ENCODE measurements at regions not wholly inside any gene's neighbourhood (a gene's known extent, or its start where the extent isn't known, plus 50 kb on each side); places are given as distances from the start of the nearest gene placed in this dataset.

- no peak overlapping the region for H3K27ac ChIP-seq
- no peaks in the 10 kb centered on the region for H3K9me3 ChIP-seq
- H3K4me3 ChIP-seq, result no peak overlapping the region
- intact Hi-C loops (cut with DNase I), result no loop called here
- no peaks in the 10 kb centered on the region for H3K27me3 ChIP-seq
- no peak for ATAC-seq
- H3K36me3 ChIP-seq, result no peaks in the 10 kb centered on the region
- FAIRE-seq, result no peak
- 72 to 74% methylated on average over 13 of the region's 13 CpGs for WGBS, 2 donors
- H3K4me1 ChIP-seq, result no peaks in the 10 kb centered on the region
- TF ChIP-seq, protein P1, sequence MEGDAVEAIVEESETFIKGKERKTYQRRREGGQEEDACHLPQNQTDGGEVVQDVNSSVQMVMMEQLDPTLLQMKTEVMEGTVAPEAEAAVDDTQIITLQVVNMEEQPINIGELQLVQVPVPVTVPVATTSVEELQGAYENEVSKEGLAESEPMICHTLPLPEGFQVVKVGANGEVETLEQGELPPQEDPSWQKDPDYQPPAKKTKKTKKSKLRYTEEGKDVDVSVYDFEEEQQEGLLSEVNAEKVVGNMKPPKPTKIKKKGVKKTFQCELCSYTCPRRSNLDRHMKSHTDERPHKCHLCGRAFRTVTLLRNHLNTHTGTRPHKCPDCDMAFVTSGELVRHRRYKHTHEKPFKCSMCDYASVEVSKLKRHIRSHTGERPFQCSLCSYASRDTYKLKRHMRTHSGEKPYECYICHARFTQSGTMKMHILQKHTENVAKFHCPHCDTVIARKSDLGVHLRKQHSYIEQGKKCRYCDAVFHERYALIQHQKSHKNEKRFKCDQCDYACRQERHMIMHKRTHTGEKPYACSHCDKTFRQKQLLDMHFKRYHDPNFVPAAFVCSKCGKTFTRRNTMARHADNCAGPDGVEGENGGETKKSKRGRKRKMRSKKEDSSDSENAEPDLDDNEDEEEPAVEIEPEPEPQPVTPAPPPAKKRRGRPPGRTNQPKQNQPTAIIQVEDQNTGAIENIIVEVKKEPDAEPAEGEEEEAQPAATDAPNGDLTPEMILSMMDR (IDR thresholded peaks at IDR 0.05), result no peak
- DNase-seq, result no peak
Measured at GRCh38 chr7:67713451-67714056, 716.9 kb downstream of the TYW1 start.

DNA sequence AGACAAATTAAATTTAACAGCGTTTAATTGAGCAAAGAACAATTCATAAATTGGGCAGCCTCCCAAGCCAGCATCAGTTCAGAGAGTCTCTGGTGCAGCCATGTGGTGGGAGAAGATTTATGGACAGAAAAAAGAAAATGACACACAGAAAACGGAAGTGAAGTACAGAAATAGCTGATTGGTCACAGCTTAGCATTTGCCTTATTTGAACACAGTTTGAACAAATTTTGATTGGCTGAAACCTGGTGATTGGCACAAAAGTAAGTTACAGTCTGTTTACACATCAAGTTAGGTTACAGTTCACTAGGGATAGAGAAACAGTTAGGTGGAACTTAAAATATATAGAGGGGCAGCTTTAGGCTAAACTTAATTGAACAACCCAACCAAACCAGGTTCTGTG lies 720.1 kb downstream of the TYW1 start:
- Histone ChIP-seq H3K9me3 (no peaks in the 10 kb centered on the region), H3K4me3 (no peak overlapping the region), H3K27me3 (no peaks in the 10 kb centered on the region), H3K27ac (no peak overlapping the region), H3K36me3 (no peaks in the 10 kb centered on the region), H3K4me1 (no peaks in the 10 kb centered on the region)
- WGBS, 2 donors, result 47 to 52% methylated on average over 2 of the region's 2 CpGs
- TF ChIP-seq, protein P1 (IDR thresholded peaks at IDR 0.05), result no peak
- intact Hi-C loops (cut with DNase I), result no loop called here
- no peak for DNase-seq
- ATAC-seq, result no peak
- FAIRE-seq, result no peak

DNA sequence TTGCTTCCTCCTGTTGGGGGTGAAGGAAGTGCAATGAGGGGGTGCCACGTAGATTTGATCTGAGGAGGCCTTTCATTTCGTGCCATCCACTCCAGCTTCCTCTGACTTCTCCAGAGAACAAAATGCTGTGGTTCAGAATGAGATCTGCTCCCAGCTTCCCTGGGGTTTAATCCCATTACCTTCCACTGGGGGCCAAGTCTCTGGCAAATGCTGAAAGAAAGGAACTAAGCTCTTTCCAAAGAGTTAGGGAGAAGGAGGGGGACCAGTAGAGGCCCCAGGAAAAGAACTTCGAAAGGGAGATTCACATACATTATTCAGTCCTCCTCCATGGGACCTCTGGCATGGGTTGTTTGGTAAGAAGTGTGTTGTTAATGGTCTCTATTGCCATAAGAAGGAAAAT lies 727.0 kb downstream of the TYW1 start:
- DNase-seq (no peak), ATAC-seq (no peak), FAIRE-seq (no peak)
- H3K4me1 ChIP-seq, result no peaks in the 10 kb centered on the region
- TF ChIP-seq, protein P1 (IDR thresholded peaks at IDR 0.05), result no peak
- no peak overlapping the region for H3K4me3 ChIP-seq
- no peaks in the 10 kb centered on the region for H3K9me3 ChIP-seq
- intact Hi-C loops (cut with DNase I), result no loop called here
- WGBS, 2 donors, result 34 to 35% methylated on average over 3 of the region's 3 CpGs
- H3K27ac ChIP-seq, result no peak overlapping the region
- no peaks in the 10 kb centered on the region for H3K27me3 ChIP-seq
- no peaks in the 10 kb centered on the region for H3K36me3 ChIP-seq

DNA sequence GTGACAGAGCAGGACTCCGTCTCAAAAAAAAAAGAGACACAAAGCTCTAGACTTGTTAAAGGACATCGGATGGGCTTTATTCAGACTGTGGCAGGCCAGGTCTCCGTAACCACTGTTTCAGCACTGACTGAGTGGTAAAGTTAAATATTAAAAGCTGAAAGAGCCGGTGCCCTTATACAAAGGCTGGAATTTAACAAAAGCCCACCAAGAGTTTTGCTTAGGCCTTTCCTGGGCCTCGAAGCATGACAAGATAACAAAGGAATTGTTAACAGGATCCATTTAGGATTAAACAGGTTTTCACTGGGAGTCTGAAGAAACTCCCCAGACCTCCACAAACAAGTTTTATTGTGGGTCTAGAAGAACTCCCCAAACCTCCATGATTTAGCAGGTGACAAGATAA lies 727.8 kb downstream of the TYW1 start:
- ATAC-seq, result no peak
- TF ChIP-seq, protein P1 (IDR thresholded peaks at IDR 0.05), result no peak
- 53 to 65% methylated on average over 5 of the region's 5 CpGs for whole genome bisulfite sequencing, 2 donors

DNA sequence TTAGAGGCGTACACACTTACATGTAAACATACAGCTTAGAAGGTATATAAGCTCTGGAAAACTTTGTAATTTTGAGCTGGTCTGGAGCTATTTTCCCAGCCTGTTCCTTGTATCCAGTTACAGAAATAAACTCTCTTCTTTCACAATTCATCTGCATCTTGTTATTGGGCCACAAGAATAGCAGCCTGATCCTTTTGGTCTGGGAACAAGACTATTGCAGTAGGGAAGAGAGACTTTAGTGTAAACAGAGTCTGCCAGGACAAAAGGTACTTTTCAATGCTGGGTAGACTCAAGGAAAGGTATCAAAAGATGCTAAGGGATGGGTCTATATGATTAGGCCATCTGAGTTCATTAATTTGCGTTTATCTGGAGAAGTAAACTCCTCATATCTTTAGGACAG lies 728.3 kb downstream of the TYW1 start:
- FAIRE-seq (no peak), DNase-seq (no peak), ATAC-seq (no peak)
- H3K27ac ChIP-seq, result no peak overlapping the region
- intact Hi-C loops (cut with DNase I), result no loop called here
- TF ChIP-seq, protein P1 (IDR thresholded peaks at IDR 0.05), result no peak
- 76 to 93% methylated on average over 2 of the region's 2 CpGs for WGBS, 2 donors
- H3K36me3 ChIP-seq, result no peaks in the 10 kb centered on the region
- no peaks in the 10 kb centered on the region for H3K4me1 ChIP-seq
- H3K9me3 ChIP-seq, result no peaks in the 10 kb centered on the region
- no peaks in the 10 kb centered on the region for H3K27me3 ChIP-seq
- no peak overlapping the region for H3K4me3 ChIP-seq

More for the DNA sequence above, 727.8 kb downstream of the TYW1 start:
- DNase-seq, result no peak
- no peak overlapping the region for H3K4me3 ChIP-seq
- H3K4me1 ChIP-seq, result no peaks in the 10 kb centered on the region
- no peaks in the 10 kb centered on the region for H3K9me3 ChIP-seq
- H3K27ac ChIP-seq, result no peak overlapping the region
- no peak for FAIRE-seq
- H3K36me3 ChIP-seq, result no peaks in the 10 kb centered on the region
- intact Hi-C loops (cut with DNase I), result no loop called here
- H3K27me3 ChIP-seq, result no peaks in the 10 kb centered on the region

All from pancreas (tissue), 10 donors.